VCaP (cell line): ENCODE measurements at regions not wholly inside any gene's neighbourhood (a gene's known extent, or its start where the extent isn't known, plus 50 kb on each side); places are given as distances from the start of the nearest gene placed in this dataset.
"Not testable (repeated sequence)": the region's sequence is repeated elsewhere in the genome, so short reads cannot be mapped to it uniquely, and the experiment has no call there.

Experiments
- H3K27ac ChIP-seq: fragments of 450-650 bp; 2 replicates; pipeline ENCODE4 v1.5.1; 2017
- TF ChIP-seq, protein P1 (sequence below): fragments of 450-650 bp; conservative IDR thresholded peaks from 2 replicates; pipeline ENCODE4 v1.5.1; 2017; ENCODE audit warnings: mild to moderate bottlenecking, moderate library complexity

GRCh38 chr4:27973700-27974099, 1113.1 kb downstream of the STIM2 start:
- no peak overlapping the region for H3K27ac ChIP-seq
- TF ChIP-seq, protein P1, sequence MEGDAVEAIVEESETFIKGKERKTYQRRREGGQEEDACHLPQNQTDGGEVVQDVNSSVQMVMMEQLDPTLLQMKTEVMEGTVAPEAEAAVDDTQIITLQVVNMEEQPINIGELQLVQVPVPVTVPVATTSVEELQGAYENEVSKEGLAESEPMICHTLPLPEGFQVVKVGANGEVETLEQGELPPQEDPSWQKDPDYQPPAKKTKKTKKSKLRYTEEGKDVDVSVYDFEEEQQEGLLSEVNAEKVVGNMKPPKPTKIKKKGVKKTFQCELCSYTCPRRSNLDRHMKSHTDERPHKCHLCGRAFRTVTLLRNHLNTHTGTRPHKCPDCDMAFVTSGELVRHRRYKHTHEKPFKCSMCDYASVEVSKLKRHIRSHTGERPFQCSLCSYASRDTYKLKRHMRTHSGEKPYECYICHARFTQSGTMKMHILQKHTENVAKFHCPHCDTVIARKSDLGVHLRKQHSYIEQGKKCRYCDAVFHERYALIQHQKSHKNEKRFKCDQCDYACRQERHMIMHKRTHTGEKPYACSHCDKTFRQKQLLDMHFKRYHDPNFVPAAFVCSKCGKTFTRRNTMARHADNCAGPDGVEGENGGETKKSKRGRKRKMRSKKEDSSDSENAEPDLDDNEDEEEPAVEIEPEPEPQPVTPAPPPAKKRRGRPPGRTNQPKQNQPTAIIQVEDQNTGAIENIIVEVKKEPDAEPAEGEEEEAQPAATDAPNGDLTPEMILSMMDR: no peak

DNA sequence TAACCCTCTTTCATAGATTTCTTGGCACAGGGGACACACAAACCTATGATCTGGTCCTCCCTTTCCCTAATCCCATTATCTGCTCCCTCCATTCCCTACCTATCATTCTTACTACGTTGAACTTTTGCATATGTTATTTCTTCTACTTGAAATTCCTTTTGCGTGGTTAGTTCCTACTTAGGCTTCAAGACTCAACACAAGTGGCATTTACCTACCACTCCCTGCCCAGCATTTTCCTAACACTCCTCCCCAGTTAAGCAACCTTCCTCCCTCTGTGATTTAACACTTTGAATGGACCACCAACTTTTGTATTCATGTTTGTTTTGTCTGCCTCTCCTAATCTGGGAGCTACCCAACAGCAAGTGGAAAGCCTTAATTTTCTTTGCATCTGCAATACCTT, 1113.7 kb downstream of the STIM2 start:
- H3K27ac ChIP-seq: no peak overlapping the region
- TF ChIP-seq, protein P1: no peak

DNA sequence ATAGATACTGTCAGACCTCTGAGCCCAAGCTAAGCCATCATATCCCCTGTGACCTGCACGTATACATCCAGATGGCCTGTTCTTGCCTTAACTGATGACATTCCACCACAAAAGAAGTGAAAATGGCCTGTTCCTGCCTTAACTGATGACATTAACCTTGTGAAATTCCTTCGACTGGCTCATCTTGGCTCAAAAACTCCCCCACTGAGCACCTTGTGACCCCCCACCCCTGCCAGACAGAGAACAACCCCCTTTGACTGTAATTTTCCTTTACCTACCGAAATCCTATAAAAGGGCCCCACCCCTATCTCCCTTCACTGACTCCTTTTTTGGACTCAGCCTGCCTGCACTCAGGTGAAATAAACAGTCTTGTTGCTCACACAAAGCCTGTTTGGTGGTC, 1114.2 kb downstream of the STIM2 start:
- not testable (repeated sequence) for H3K27ac ChIP-seq

GRCh38 chr4:27978427-27979109, 1117.9 kb downstream of the STIM2 start:
- H3K27ac ChIP-seq: not testable (repeated sequence)

DNA sequence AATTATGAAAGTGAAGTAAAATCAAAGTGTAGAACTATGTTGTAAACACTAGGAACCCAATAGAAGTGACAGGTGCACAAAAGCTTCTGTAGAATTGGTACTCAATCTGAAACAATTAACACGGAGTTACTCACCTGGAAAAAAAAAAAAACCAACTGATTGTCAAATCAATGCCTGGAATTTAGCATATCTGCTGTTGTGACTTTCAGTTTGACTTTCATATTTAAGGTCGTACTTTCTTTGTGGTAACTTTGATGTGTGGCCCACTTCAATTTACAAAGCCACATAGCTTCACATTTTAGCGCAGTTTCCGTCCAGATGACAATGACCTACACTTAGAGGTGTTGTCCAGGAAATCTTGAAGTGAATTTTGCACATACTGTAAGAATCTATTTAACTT, 1124.9 kb downstream of the STIM2 start:
- no peak overlapping the region for H3K27ac ChIP-seq
- TF ChIP-seq, protein P1: no peak

DNA sequence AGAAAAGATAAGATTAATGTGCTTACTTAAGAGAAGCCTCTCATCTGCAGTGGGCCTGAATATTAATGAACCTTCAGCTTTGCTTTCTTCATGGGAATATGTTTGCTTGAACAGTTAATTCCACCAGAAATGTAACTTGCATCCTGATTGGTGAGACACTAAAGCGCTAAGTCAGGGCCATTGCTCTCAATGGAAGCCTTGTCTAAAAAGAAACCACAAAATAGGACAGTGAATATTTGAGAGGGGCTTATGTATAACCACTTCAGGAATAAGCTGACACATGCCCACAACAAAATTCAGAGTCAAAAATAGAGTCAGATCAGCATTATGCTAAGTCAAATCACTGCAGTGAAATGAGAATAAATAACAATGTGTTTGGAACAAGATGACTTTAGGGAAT, 1125.8 kb downstream of the STIM2 start:
- TF ChIP-seq, protein P1: no peak
- no peak overlapping the region for H3K27ac ChIP-seq

DNA sequence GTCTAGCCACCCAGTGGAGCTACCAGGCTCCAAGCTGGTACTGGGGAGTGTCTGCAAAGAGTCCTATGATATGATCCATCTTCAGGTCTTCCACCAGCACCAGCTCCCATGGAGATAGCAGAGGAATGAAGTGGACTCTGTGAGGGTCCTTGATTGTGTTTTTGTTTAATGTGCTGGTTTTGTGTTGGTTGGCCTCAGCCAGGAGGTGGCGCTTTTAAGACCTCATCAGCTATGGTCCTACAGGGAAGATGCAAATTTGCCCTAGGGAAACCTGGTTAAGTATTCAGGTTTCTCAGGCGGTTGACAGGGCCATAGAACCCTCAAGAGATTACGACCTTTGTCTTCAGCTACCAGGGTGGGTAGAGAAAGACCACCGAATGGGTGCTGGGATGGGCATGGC, 1141.1 kb downstream of the STIM2 start:
- TF ChIP-seq, protein P1: no peak
- H3K27ac ChIP-seq: no peak overlapping the region

DNA sequence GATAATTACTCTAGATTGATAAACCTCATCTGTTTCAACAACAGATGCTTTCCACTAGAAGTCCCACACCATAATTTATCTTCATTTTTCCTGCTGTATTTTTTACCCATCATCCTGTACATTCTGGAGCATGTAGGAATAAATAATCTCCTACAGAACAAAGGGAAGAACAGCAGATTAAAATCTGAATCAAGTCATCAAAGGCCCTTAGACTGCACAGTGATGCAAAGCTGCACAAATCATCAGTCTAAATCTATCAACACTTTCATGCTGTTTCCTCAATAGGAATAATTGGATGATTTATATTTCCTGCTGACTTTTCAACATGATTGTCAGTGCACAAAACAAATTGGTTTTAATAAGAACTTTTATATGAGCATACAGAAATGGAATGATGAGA, 1143.9 kb downstream of the STIM2 start:
- TF ChIP-seq, protein P1: no peak
- no peak overlapping the region for H3K27ac ChIP-seq

- H3K27ac ChIP-seq: no peak overlapping the region
- TF ChIP-seq, protein P1: no peak
These were observed 1145.4 kb downstream of the STIM2 start for GRCh38 chr4:28006021-28006420.
